Nephron (organoid): ENCODE measurements at regions not wholly inside any gene's neighbourhood (a gene's known extent, or its start where the extent isn't known, plus 50 kb on each side); places are given as distances from the start of the nearest gene placed in this dataset.

Source experiments
- H3K27ac Mint-ChIP-seq, 3 experiments: 2 replicates each; pipeline ENCODE4 v1.8.0; 2020; ENCODE audit warnings: mixed read lengths in 3 of 3, mild to moderate bottlenecking in 2 of 3, moderate library complexity in 1 of 3
- H3K27me3 Mint-ChIP-seq: 2 replicates; pipeline ENCODE4 v1.8.0; 2021; ENCODE audit warnings: low read depth, mild to moderate bottlenecking, moderate library complexity, mixed read lengths
- H3K36me3 Mint-ChIP-seq: 2 replicates; pipeline ENCODE4 v1.8.0; 2020; ENCODE audit warnings: low read depth, mixed read lengths
- H3K4me1 Mint-ChIP-seq: 2 replicates; pipeline ENCODE4 v1.8.0; 2020; ENCODE audit warnings: mixed read lengths
- H3K4me3 Mint-ChIP-seq, 3 experiments: 2 replicates each; pipeline ENCODE4 v1.8.0; 2020; ENCODE audit warnings: mild to moderate bottlenecking in 3 of 3, mixed read lengths in 3 of 3, moderate library complexity in 2 of 3
- H3K9me3 Mint-ChIP-seq: 2 replicates; pipeline ENCODE4 v1.8.0; 2020; ENCODE audit warnings: mixed read lengths
- CTCF ChIP-seq, 3 experiments: fragments of 200-600 bp; sonication (generic); IDR thresholded peaks; one replicate each; pipeline ENCODE4 v1.5.0; 2021; ENCODE audit warnings: antibody characterized with exemption in 3 of 3; ENCODE audit not compliant: unreplicated experiment in 3 of 3

GRCh38 chr4:12411072-12411471 is 982.4 kb upstream of the HS3ST1 start:
- TF ChIP-seq CTCF (IDR thresholded peaks at IDR 0.05; ENCODE audit: unreplicated experiment in 3 of 3): no peak
- Mint-ChIP-seq H3K4me3 (no peak overlapping the region), H3K9me3 (no peaks in the 10 kb centered on the region), H3K27me3 (peaks cover 4% of the 10 kb centered on the region), H3K36me3 (no peaks in the 10 kb centered on the region), H3K27ac (no peak overlapping the region), H3K4me1 (peaks cover 8% of the 10 kb centered on the region)

GRCh38 chr4:12409507-12410190 is 981.0 kb upstream of the HS3ST1 start:
- peaks cover 5% of the 10 kb centered on the region for H3K4me1 Mint-ChIP-seq
- no peaks in the 10 kb centered on the region for H3K36me3 Mint-ChIP-seq
- no peak for TF ChIP-seq CTCF (IDR thresholded peaks at IDR 0.05; ENCODE audit: unreplicated experiment in 3 of 3)
- no peak overlapping the region for H3K27ac Mint-ChIP-seq
- peaks cover 4% of the 10 kb centered on the region for H3K27me3 Mint-ChIP-seq
- no peak overlapping the region for H3K4me3 Mint-ChIP-seq
- no peaks in the 10 kb centered on the region for H3K9me3 Mint-ChIP-seq

GRCh38 chr4:12408364-12408763 is 979.7 kb upstream of the HS3ST1 start:
- H3K9me3 Mint-ChIP-seq: no peaks in the 10 kb centered on the region
- no peak overlapping the region for H3K4me3 Mint-ChIP-seq
- H3K4me1 Mint-ChIP-seq: no peaks in the 10 kb centered on the region
- H3K27ac Mint-ChIP-seq: no peak overlapping the region
- H3K27me3 Mint-ChIP-seq: no peaks in the 10 kb centered on the region
- H3K36me3 Mint-ChIP-seq: no peaks in the 10 kb centered on the region
- TF ChIP-seq CTCF (IDR thresholded peaks at IDR 0.05; ENCODE audit: unreplicated experiment in 3 of 3): no peak

- Mint-ChIP-seq H3K27ac (no peak overlapping the region), H3K4me1 (no peaks in the 10 kb centered on the region)
- no peak for TF ChIP-seq CTCF (IDR thresholded peaks at IDR 0.05; ENCODE audit: unreplicated experiment in 3 of 3)
These were observed 974.5 kb upstream of the HS3ST1 start for GRCh38 chr4:12403175-12403574.

GRCh38 chr4:12399781-12400180 is 971.1 kb upstream of the HS3ST1 start:
- no peaks in the 10 kb centered on the region for H3K36me3 Mint-ChIP-seq
- H3K4me1 Mint-ChIP-seq: no peaks in the 10 kb centered on the region
- H3K27me3 Mint-ChIP-seq: peaks cover 4% of the 10 kb centered on the region
- no peak overlapping the region for H3K27ac Mint-ChIP-seq
- no peak for TF ChIP-seq CTCF (IDR thresholded peaks at IDR 0.05; ENCODE audit: unreplicated experiment in 3 of 3)
- no peak overlapping the region for H3K4me3 Mint-ChIP-seq
- no peaks in the 10 kb centered on the region for H3K9me3 Mint-ChIP-seq

More at GRCh38 chr4:12403175-12403574, 974.5 kb upstream of the HS3ST1 start:
- Mint-ChIP-seq H3K4me3 (no peak overlapping the region), H3K27me3 (peaks cover 4% of the 10 kb centered on the region), H3K9me3 (no peaks in the 10 kb centered on the region), H3K36me3 (no peaks in the 10 kb centered on the region)

- H3K36me3 Mint-ChIP-seq: no peaks in the 10 kb centered on the region
- H3K9me3 Mint-ChIP-seq: no peaks in the 10 kb centered on the region
- no peaks in the 10 kb centered on the region for H3K27me3 Mint-ChIP-seq
- no peak for TF ChIP-seq CTCF (IDR thresholded peaks at IDR 0.05; ENCODE audit: unreplicated experiment in 3 of 3)
- H3K4me1 Mint-ChIP-seq: no peaks in the 10 kb centered on the region
- H3K4me3 Mint-ChIP-seq: no peak overlapping the region
- no peak overlapping the region for H3K27ac Mint-ChIP-seq
These were observed 965.1 kb upstream of the HS3ST1 start for GRCh38 chr4:12393631-12394262.
